Hepatocyte (in vitro differentiated cells): ENCODE measurements at regions not wholly inside any gene's neighbourhood (a gene's known extent, or its start where the extent isn't known, plus 50 kb on each side); places are given as distances from the start of the nearest gene placed in this dataset.
A peak's percentile ranks its signal among the peaks of the same experiment; 100 is the strongest.

Experiments
- DNase-seq: peaks from one replicate; pipeline ENCODE4 v3.0.0-alpha.2; 2016; ENCODE audit warnings: low spot score
- H2AFZ ChIP-seq: fragments of 200-600 bp; sonication (generic); 2 replicates; pipeline ENCODE4 v1.6.0; 2016; ENCODE audit warnings: antibody characterized with exemption, mild to moderate bottlenecking
- H3K27ac ChIP-seq: fragments of 200-600 bp; sonication (generic); 2 replicates; pipeline ENCODE4 v1.5.1; 2016; ENCODE audit warnings: mild to moderate bottlenecking
- H3K27me3 ChIP-seq: fragments of 200-600 bp; sonication (generic); 2 replicates; pipeline ENCODE4 v1.6.1; 2016
- H3K36me3 ChIP-seq: fragments of 200-600 bp; sonication (generic); replicated peaks from 2 replicates; pipeline ENCODE4 v1.5.1; 2016; ENCODE audit warnings: low read depth; ENCODE audit not compliant: insufficient read depth
- H3K4me1 ChIP-seq: fragments of 200-600 bp; sonication (generic); 2 replicates; pipeline ENCODE4 v1.5.1; 2016; ENCODE audit warnings: mild to moderate bottlenecking, moderate library complexity; ENCODE audit not compliant: insufficient read depth
- H3K4me2 ChIP-seq: fragments of 200-600 bp; sonication (generic); 2 replicates; pipeline ENCODE4 v1.6.0; 2016
- H3K4me3 ChIP-seq: fragments of 200-600 bp; sonication (generic); 2 replicates; pipeline ENCODE4 v1.5.1; 2016; ENCODE audit warnings: mild to moderate bottlenecking
- H3K79me2 ChIP-seq: fragments of 200-600 bp; sonication (generic); 2 replicates; pipeline ENCODE4 v1.6.0; 2017; ENCODE audit warnings: mild to moderate bottlenecking
- H3K9me2 ChIP-seq: fragments of 200-600 bp; sonication (generic); replicated peaks from 2 replicates; pipeline ENCODE4 v1.6.0; 2017; ENCODE audit warnings: mild to moderate bottlenecking; ENCODE audit not compliant: insufficient read depth
- H3K9me3 ChIP-seq: fragments of 200-600 bp; sonication (generic); 2 replicates; pipeline ENCODE4 v1.5.1; 2016; ENCODE audit warnings: low read depth, mild to moderate bottlenecking
- H4K20me1 ChIP-seq: fragments of 200-600 bp; sonication (generic); 2 replicates; pipeline ENCODE4 v1.6.0; 2016; ENCODE audit warnings: mild to moderate bottlenecking; ENCODE audit not compliant: insufficient read depth, poor library complexity, severe bottlenecking
- EZH2 ChIP-seq: fragments of 200-600 bp; sonication (generic); IDR thresholded peaks from 2 replicates; pipeline ENCODE4 v1.6.1; 2016; ENCODE audit warnings: antibody characterized with exemption, mild to moderate bottlenecking, borderline replicate concordance
- EZH2phosphoT487 ChIP-seq: fragments of 200-600 bp; sonication (generic); IDR thresholded peaks from one replicate; pipeline ENCODE4 v1.6.1; 2018; ENCODE audit warnings: antibody characterized with exemption, mild to moderate bottlenecking, low read depth, moderate library complexity; ENCODE audit not compliant: unreplicated experiment, severe bottlenecking
- WGBS: methylation state at CpG from one replicate; pipeline ENCODE4 v1.1.6; 2016; ENCODE audit warnings: low lambda C conversion rate; ENCODE audit errors: missing lambda C conversion rate; 5-methylcytosine and 5-hydroxymethylcytosine counted together
- TF ChIP-seq, protein P1 (sequence below): fragments of 200-600 bp; sonication (generic); IDR thresholded peaks from 2 replicates; pipeline ENCODE4 v1.5.1; 2016; ENCODE audit warnings: antibody characterized with exemption, mild to moderate bottlenecking; ENCODE audit not compliant: poor library complexity

DNA sequence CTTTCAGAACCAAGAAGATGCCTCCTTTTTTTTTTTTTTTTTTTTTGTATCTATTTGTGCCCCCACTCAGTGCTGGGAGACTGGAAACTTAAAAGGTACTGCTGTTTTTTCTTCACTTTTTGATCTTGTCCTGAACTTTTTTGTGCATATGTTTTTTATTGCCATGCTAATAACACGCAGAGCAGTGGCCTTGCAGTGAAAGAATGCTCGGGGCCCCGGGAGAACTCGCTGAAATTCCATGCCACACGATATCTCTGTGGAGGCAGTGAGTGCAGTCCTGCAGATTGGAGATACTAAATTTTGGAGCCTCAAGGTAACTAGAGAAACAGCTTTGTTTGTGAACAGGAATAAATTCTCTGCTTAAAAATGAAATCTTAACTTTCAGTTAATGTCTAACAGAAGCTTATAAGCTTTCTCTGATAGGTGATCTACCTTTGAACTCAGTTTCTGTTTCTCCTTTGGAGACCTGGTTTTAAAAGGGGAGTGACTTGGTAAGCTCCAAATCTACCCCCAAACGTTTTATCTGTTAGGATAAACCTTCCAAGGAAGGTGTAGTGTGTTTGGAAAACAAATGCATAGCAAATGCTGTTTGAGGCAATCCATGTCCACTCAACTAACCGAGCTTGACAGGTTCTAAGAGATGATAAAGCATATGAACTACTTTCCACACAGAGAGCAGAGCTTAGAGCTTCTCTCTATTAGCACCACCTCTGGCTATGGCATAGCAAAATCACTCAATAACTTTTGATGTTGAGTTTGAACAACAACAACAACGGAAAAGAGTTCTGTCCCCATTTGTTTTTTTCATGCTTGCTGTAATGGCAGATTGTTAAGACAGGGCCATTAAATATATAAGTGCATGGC lies 113.7 kb upstream of the PLXNA2 start:
- DNase-seq = peak; percentile 22
- 15% methylated on average over 8 of the region's 8 CpGs for WGBS
- no peak overlapping the region for H3K4me3 ChIP-seq

DNA sequence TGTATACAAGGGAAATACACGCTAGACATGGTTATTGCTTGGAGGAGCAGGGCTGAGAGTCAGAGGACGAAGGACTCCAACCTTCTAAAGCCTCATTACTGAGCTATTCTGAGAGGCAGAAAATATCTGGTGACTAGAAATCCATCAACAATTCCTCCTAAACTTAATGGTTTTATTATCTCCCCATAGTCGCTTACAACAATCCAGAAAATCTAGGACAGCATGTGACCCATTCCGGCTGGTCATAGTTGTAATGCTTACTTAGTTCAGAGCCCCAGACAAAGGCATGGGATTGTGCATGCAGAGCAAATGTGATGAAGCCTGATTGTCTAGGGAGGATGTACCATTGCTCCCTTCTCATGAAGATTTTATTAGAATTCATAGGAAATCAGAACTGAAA lies 114.5 kb upstream of the PLXNA2 start:
- Histone ChIP-seq H3K9me2 (no peaks in the 10 kb centered on the region), H3K36me3 (no peaks in the 10 kb centered on the region), H3K9me3 (no peaks in the 10 kb centered on the region), H3K27ac (peak overlapping the region; percentile 36), H3K79me2 (no peaks in the 10 kb centered on the region), H4K20me1 (no peaks in the 10 kb centered on the region), H3K4me2 (peak overlapping the region; percentile 59), H3K4me3 (no peak overlapping the region), H3K27me3 (no peaks in the 10 kb centered on the region), H3K4me1 (peaks cover 20% of the 10 kb centered on the region), H2AFZ (no peak overlapping the region)
- TF ChIP-seq, protein P1, sequence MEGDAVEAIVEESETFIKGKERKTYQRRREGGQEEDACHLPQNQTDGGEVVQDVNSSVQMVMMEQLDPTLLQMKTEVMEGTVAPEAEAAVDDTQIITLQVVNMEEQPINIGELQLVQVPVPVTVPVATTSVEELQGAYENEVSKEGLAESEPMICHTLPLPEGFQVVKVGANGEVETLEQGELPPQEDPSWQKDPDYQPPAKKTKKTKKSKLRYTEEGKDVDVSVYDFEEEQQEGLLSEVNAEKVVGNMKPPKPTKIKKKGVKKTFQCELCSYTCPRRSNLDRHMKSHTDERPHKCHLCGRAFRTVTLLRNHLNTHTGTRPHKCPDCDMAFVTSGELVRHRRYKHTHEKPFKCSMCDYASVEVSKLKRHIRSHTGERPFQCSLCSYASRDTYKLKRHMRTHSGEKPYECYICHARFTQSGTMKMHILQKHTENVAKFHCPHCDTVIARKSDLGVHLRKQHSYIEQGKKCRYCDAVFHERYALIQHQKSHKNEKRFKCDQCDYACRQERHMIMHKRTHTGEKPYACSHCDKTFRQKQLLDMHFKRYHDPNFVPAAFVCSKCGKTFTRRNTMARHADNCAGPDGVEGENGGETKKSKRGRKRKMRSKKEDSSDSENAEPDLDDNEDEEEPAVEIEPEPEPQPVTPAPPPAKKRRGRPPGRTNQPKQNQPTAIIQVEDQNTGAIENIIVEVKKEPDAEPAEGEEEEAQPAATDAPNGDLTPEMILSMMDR = no peak
- TF ChIP-seq EZH2 (no peak), EZH2phosphoT487 (no peak)
- 63% methylated on average over 4 of the region's 4 CpGs for WGBS
- no peak for DNase-seq

More for the DNA sequence above, 113.7 kb upstream of the PLXNA2 start:
- no peaks in the 10 kb centered on the region for H3K9me2 ChIP-seq
- no peaks in the 10 kb centered on the region for H3K27me3 ChIP-seq
- no peaks in the 10 kb centered on the region for H3K79me2 ChIP-seq
- H3K4me2 ChIP-seq = peak overlapping the region; percentile 59
- peaks cover 20% of the 10 kb centered on the region for H3K4me1 ChIP-seq
- TF ChIP-seq EZH2 (no peak), EZH2phosphoT487 (no peak)
- TF ChIP-seq, protein P1 = no peak
- peak overlapping the region; percentile 36 for H3K27ac ChIP-seq
- no peaks in the 10 kb centered on the region for H3K9me3 ChIP-seq
- H4K20me1 ChIP-seq = no peaks in the 10 kb centered on the region
- no peaks in the 10 kb centered on the region for H3K36me3 ChIP-seq
- H2AFZ ChIP-seq = peak overlapping the region; percentile 3

DNA sequence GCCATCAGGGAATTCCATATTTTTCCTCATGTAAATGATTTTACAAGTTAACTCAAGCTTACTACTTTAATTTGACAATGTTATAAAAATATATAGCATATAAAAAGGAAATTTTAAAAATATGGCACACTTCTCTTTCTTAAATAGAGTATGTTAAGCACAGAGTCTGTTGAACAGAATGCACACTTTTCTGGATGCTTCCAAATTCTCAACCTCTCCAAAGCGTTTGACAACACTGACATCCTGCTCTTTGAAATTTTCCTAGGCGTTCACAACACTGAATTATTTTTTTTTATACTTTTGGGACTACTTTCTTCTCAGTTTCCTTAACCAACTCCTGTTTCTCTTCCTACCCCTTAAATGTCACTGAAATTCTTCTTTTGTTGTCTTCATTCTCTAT lies 117.8 kb upstream of the PLXNA2 start:
- WGBS = 92% methylated on average over 2 of the region's 2 CpGs

More for the DNA sequence above, 117.8 kb upstream of the PLXNA2 start:
- H3K4me3 ChIP-seq = no peak overlapping the region
- DNase-seq = no peak
- H3K9me2 ChIP-seq = no peaks in the 10 kb centered on the region
- H4K20me1 ChIP-seq = no peaks in the 10 kb centered on the region
- no peak overlapping the region for H3K27ac ChIP-seq
- peaks cover 20% of the 10 kb centered on the region for H3K4me1 ChIP-seq
- no peaks in the 10 kb centered on the region for H3K79me2 ChIP-seq
- H3K27me3 ChIP-seq = no peaks in the 10 kb centered on the region
- no peak overlapping the region for H3K4me2 ChIP-seq
- H2AFZ ChIP-seq = no peak overlapping the region
- no peaks in the 10 kb centered on the region for H3K9me3 ChIP-seq
- H3K36me3 ChIP-seq = no peaks in the 10 kb centered on the region
- TF ChIP-seq EZH2phosphoT487 = no peak
- TF ChIP-seq, protein P1 = no peak
- TF ChIP-seq EZH2 = no peak
